NCI-H1092 (cell line): ENCODE measurements at regions not wholly inside any gene's neighbourhood (a gene's known extent, or its start where the extent isn't known, plus 50 kb on each side); places are given as distances from the start of the nearest gene placed in this dataset.
"Not testable (repeated sequence)": the region's sequence is repeated elsewhere in the genome, so short reads cannot be mapped to it uniquely, and the experiment has no call there.

ENCODE experiments used
- DNase-seq: peaks from one replicate; lab custom pipeline; 2025; lab: John Stamatoyannopoulos, UW

DNA sequence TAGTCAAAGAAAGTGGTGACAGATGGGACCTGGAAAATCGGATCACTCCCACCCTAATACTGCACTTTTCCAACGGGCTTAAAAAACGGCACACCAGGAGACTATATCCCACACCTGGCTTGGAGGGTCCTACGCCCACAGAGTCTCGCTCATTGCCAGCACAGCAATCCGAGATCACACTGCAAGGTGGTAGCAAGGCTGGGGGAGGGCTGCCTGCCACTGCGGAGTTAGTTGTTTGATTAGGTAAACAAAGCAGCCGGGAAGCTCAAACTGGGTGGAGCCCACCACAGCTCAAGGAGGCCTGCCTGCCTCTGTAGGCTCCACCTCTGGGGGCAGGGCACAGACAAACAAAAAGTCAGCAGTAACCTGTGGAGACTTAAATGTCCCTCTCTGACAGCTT is 590.0 kb upstream of the ID4 start:
- not testable (repeated sequence) for DNase-seq

DNA sequence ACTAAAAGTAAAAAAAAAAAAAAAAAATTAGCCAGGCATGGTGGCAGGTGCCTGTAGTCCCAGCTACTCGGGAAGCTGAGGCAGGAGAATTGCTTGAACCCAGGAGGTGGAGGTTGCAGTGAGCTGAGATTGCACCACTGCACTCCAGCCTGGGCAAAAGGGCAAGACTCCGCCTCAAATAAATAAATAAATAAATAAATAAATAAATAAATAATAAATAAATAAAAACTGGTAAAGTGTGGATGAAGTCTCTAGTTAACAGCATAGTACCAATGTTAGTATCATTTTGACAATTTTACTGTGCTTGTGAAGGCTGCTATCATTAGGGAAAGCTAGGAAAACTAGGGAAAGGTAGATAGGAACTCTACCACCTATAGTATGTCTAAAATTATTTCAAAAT is 581.0 kb upstream of the ID4 start:
- DNase-seq, result not testable (repeated sequence)

DNA sequence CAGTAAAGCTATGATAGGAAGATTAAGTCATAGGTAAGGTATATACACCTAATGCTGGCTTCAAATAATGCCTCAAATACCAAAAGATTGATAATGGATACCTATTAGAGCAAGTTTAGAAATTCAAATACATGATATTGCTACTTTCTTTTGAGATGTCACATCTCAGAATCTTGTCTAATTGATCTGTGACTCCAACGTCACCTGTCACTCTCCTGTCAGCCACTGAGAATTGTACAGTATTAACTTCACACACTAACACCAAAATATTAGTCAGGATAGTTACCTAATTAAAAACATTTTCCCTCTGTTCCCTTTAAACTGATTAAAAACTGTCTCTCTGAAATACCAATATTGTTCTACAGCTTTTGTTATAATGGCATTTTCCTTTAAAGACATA is 575.5 kb upstream of the ID4 start:
- no peak for DNase-seq

DNA sequence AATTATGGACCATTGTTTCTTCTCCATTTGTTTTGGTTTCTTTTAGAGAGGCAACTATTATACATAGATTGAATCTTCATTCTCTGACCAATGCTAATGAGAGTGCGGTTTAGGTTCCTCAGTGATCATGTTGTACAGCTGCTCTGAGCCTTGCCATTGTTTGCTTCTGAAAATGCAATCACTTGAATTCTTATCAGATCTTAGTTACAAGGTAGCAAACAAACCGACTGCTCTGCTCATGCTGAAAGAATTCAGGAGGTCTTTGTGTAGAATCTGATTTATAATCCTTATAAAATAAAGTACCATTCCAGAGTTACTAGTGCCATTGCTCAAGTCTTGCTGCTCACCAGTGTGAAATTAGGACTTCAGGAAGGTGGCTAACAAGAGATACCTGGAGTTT is 569.1 kb upstream of the ID4 start:
- DNase-seq, result no peak

DNA sequence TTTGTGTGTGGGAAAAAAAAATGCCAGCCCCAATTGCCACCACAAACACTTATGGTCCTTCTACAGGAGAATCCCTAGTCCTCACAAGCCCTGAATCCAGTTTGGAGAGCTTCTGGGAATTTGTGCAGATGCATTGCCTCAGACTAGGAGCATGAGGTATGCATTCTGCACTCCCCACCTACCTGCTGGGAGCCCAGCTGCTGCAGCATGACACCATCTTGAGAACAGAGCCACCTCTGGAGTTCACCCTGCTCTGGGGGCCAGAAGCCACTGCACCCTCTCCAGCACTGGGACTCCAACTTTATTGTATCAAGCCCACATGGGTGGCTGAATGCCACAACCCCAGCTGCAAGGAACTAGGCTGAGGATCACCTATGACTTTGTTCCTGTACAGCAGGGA is 568.5 kb upstream of the ID4 start:
- DNase-seq, result no peak

DNA sequence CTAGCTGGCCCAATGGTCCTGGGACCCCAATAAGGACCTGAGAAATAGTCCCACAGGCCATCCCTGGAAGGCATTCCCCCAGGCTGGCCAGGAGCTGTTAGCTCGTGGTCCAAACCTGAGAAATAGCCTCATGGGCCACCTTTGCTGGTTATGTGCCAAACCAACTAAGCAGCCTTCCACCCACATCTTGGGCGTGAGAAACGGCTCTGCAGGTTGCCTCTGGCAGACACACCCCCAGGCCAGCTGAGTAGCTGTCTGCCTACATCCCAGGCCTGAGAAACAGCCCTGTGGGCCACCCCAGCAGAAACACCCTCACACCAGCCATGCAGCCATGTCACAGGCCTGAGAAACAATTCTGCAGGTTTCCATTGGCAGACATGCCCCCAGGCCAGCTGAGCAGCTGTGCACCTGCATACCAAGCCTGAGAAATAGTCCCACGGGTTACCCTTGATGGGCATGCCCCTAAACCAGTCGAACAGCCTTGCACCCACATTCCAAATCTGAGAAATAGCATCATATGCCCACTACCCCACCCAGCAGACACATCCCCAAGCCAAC is 567.8 kb upstream of the ID4 start:
- DNase-seq, result no peak

DNA sequence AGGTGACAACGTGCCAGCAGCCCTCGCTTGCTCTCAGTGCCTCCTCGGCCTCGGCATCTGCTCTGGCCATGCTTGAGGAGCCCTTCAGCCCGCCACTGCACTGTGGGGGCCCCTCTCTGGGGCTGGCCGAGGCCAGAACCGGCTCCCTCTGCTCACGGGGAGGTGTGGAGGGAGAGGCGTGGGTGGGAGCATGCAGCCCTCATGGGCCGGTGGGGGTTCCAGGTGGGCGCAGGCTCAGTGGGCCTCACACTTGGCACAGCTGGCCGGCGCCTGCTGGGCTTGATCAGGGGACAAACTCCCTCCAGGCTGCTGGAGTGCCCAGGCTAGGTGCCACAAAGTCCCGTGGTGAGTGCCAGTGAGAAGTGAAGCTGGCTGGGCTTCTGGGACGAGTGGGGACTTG is 566.6 kb upstream of the ID4 start:
- DNase-seq, result no peak

DNA sequence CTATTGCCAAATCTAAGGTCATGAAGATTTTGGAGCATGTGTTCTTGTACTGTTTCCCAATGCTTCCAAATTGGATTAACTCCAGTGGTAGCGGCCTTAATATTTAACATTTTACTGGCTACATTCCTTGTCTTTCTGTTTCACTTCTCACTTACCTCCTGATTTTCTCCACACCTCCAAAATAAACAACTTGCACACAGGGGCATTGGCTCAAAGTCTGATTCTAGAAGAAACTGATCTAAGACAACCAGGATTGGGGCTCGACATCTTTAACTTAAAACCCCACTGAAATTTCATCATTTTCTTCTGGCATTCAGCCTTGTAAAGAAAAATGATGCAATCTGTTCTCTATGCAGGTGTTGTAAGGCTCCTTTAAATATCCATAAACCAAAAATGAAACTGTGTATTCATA is 557.9 kb upstream of the ID4 start:
- DNase-seq, result no peak

DNA sequence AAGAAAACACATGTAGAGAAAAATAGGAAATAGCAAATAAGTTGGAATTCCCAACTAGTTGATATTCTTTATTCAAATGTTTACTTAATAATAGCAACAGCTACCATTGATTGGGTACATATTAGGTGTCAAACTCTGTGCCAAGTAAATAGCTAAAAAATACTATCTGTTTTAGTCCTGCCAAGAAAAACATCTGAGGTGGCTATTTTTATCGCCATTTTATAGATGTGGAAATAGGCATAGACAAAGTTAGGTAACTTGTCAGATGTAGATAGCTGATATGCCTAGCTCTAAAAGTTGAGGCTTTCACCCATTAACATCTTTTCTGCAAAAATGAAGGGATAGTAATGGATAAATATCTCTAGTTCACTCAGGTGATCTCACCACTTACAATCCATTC is 549.2 kb upstream of the ID4 start:
- no peak for DNase-seq

DNA sequence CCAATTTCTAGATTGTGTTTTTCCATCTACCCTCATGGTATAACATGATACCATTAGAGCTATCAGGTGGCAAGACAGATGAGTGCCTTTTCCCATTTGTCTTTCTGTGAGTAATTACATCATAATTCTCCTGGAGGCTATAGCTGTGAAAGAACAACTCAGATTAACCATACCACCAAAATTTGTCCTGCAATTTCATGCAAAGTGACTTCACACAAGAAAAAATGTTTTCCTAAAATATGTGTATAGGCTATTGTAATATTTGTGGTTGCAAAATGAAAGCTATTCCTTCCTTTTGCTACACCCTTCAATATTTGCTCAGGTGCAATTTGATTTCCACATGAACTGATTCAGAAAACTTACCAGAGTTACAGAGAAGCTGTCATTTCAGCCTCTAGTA is 547.7 kb upstream of the ID4 start:
- no peak for DNase-seq

DNA sequence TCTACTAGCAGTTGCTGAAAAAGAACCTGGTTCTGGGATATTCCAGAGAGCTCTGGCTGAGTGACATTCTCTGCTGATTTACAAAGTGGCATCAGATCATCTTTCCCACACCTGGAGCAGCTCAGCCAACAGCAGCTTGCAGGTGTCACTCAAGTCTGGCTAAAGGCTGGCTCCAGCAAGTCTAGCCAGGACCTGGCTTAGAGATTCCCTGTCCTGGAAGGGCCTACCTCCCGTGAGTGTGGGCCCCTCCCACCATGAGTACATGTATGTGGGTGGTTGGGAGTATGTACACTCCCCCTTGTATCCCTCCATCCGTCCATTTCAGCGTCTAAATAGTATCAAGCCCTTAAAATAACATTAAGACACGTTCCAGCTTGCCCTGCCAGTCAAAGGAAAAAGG is 539.3 kb upstream of the ID4 start:
- peak; percentile 18 for DNase-seq

DNA sequence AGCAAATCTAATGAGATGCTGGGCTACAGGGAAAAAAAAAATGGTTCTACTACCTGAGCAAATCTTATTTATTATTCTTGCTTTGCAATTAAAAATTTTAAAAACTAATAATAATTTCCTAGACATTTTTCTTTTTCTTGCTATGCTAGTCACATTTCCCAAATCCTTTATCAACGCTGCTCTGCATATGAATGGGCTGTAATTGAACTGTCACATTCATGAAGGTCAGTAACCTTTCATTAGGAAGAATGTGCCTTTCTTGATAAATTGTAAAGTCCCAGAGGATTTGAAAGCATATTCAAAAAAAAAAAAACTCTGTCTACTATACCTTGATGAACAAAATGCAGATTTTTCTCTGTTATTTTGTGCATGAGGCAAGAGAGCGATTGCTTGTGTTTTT is 538.7 kb upstream of the ID4 start:
- DNase-seq, result no peak

DNA sequence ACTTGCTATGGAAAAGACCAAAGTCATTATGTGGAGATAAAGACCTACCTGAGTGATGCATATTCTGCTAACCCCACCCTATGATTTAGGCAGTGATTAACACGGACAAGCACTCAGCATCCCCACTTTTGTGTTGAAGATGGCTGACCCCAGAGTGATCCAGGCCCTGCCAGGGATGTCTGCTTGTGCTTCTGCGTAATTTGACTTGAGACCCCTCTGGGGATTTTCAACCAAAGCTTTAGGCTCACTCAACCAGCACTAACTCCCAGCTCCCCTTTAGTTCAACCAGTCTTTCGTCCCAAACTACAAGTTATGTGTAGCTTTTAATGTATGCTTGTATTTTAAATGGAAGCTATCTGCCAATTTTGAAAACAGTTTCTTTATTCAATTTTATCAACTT is 538.0 kb upstream of the ID4 start:
- no peak for DNase-seq

DNA sequence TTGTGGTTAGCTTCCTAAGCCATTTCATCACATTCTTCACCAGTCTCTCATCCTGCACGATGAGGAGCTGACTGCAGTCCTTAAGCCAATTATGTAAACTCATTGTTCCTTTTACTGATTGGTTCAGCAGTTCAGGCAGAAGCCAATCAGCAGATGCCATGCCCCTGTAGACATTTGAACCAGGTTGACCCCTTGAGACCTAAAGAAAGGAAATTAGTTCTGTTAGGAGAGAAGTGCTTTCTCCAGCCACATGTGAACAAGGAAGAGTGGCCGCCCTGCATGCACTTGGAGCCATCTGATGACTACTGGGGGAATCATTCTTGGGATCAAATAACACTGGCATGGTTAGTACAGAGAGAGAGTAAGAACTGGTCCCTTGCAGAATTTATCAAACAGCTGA is 535.2 kb upstream of the ID4 start:
- DNase-seq, result peak; percentile 28

DNA sequence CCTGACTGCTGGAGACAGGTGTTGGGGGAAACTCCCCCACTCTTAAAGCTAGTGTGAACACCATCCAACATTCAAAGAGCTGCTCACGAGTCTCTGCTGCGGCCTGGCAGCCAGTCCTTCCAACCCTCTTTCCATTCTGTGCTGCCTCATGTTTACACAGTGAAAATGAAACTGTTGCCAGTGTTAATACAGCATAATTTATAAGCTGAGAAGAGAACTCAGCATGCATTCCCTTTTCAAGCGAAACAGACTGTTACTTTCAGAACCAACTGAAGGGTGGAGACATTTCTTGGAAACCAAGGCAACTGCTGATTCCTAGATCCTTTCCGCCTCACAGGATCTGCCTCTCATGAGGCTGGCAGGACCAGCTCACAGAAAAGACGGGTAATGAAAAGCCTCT is 533.8 kb upstream of the ID4 start:
- peak; percentile 76 for DNase-seq

DNA sequence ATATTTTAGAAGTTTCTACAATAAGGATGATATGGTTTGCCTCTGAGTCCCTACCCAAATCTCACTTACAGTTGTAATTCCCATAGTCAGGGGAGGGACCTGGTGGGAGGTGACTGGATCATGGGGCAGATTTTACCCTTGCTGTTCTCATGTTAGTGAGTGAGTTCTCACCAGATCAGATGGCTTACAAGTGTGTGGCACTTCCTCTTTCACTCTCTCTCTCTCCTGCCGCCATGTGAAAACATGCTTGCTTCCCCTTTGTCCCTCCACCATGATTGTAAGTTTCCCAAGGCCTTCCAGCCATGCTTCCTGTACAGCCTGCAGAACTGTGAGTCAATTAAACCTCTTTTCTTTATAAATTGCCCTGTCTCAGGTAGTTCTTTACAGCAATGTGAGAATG is 527.5 kb upstream of the ID4 start:
- DNase-seq, result no peak

DNA sequence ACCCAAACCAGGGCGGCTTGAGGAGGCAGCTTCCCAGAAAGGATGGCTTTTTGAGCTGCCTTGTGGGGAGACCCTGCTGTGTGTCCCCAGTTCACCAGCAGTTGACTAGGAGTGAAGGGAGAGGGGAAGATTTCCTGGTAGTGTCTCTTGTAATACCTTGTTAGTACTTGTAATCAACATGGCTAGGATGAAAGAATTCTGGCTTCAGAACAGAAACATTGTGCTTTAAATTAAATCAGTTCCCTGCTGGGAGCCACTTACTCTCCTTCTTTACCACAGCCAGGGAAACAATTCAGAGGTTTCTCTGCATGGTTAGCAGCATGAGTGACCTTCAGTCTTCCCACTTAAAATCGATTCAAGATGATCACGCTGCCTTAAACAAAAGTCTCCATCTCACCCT is 525.4 kb upstream of the ID4 start:
- DNase-seq, result no peak

DNA sequence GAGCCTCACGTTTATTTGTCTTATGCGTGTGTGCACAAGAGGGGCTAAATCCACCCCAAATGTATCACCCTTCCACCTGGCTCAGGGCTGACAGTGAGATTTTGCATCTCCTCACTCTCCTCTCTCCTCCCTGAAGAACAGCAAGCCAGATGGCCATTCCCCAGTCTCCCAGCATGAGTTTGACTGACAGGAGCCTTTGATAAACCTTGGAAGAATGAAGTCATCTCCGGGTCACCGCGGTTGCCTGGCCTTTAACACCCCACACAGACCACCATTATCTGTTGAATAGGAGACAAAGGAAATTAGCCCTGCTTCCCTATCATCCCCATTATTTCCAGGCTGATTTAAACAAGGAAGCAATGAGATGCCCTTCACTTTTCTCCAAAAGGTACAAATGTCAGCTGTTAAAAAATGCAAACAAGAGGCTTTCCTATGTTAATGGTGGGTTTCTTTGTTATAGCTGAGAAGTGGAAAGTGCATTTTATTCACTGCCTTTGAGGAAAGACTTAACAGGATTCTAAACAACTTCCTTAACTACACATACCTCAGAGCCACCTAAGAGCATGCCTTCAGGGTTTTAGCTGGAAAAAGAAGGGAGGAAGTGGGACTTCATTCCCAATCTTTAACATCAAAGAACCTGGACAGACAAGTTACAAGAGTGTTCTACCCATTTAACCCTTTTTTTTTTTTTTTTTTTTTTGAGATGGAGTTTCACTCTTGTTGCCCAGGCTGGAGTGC is 524.8 kb upstream of the ID4 start:
- no peak for DNase-seq

DNA sequence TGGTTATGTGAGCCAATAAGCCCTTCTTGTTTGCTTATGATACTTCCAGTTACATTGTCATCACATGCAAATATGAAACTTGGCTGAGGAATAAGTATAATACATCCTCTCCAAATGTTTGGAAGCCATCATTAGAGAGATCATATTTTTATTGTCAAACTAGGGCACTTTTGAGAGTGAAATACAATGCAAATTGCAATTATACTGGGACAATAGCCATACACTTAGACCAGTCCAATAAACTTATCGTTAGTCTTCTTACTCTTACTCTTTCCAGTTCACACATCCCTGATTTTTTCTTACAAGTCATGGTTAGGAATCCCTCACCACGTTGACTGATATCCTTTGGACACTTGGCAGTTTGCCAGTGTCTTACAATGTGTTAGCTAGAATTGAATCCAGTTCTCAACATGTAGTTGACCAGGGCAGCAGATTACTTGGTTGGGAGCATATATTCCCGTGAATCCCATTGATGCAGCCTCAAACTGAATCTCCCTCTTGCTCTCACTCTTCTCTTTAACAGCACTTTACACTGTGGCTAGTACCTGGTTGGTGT is 519.7 kb upstream of the ID4 start:
- DNase-seq, result no peak

DNA sequence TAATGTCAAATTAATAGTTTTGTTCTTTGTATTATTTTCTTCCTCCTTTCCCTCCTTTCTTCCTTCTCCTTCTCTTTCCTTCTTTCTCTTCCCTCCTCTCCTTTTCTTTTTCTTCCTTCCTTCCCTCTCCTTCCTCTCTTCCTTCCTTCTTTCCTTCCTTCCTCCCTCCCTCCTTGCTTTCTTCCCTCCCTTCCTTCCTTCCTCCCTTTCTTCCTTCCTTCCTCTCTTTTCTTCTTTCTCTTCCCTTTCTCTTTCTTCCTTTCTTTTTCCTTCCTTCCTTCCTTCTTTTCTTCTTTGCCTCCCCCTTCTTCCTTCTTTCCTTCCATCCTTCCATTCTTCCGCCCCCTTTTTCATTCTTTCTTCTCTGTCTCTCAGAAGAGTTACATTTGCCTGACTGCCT is 518.2 kb upstream of the ID4 start:
- no peak for DNase-seq

DNA sequence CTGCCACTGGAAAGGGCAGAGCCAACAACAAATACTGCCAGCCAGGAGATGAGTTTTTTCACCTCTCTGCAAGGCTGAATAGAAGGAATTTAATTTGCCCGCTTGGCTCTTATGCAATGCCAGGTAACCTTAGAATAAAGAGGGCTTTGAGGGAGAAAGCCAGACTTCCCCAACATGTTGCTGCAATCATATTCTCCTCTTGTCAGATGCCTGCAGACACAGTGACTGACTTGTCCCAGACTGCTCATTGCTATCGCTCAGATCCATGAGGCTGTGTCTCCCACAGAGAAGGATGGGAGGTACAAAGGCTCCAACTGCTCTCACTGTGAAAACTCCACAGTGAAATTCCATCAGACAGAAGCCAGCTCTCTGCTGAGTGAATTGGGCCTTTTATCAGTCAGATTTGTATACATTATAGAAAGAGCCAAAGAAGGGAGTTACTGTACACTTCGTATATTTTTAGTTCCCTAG is 517.0 kb upstream of the ID4 start:
- no peak for DNase-seq

DNA sequence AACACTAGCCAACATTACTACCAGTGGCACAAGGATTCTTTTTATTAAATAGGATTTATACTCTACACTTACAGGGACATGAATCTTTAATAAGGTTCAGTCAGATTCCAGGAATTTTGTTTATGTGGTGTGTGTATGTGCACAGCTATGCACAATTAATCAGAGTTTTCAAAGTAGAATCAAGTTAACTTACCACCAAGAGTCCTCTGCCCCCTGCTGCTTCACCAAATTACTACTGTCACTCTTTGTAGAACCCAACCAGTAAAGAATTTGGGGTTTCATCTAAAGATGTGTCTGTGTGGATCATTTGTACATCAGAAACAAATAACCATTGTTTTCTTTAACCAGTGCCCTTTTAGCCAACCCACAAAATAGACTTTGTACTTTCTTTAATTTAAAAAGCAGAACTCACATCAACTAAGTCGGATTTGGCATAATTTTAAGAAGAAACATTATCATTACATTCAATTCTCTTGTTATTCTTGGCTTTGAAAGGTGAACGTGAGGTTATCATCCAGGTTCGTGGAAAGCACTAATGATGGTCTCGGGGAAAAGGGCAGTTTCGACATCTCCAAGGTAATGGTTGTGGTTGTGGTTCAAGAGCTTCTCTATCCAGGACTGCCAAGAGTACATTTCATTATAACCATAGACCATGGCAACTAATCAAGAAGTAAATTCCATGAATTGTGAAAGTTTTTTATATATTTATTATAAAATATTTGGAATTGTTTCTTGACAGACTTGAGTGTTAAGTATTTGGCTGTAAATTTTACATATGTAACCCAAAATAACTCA is 514.3 kb upstream of the ID4 start:
- DNase-seq, result no peak

DNA sequence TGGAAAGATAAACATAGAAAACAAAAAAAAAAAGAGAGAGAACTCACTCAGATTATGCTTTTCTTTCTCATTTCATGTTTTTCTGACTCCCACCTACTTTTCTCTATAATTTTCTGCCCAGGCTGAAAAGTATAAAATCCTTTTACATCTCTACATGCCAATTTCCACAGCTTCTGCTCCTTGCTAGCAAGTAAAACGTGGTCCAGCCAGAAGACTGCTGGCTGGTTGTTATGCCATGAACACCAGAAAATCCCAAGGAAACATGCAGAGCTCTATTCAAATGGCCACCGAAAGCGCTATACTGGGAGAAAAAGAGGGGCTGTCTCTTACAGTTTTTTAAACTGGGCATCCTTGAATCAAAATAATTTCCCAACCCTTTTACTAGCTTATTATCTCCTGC is 512.8 kb upstream of the ID4 start:
- DNase-seq, result no peak
